HepG2 (cell line): ENCODE measurements at regions not wholly inside any gene's neighbourhood (a gene's known extent, or its start where the extent isn't known, plus 50 kb on each side); places are given as distances from the start of the nearest gene placed in this dataset.

ENCODE experiments used
- BCL6 ChIP-seq: IDR thresholded peaks from 2 replicates; pipeline ENCODE4 v1.6.1; 2016; ENCODE audit warnings: missing genetic modification reagents, missing compliant biosample characterization
- FOXA3 ChIP-seq: IDR thresholded peaks from 2 replicates; pipeline ENCODE4 v1.6.1; 2016; ENCODE audit warnings: missing genetic modification reagents, missing compliant biosample characterization
- GATAD2A ChIP-seq: IDR thresholded peaks from 2 replicates; pipeline ENCODE4 v1.6.1; 2016
- HDAC2 ChIP-seq: sonication (generic); formaldehyde crosslinking; IDR thresholded peaks from 2 replicates; pipeline ENCODE4 v1.4.0; 2020; ENCODE audit warnings: missing genetic modification reagents
- HNF4A ChIP-seq: sonication (generic); formaldehyde crosslinking; IDR thresholded peaks from 2 replicates; pipeline ENCODE4 v1.4.0; 2020; ENCODE audit warnings: missing genetic modification reagents
- IRF2 ChIP-seq: IDR thresholded peaks from 2 replicates; pipeline ENCODE4 v1.6.1; 2018; ENCODE audit warnings: missing genetic modification reagents, missing compliant biosample characterization
- MEF2D ChIP-seq: sonication (generic); formaldehyde crosslinking; IDR thresholded peaks from 2 replicates; pipeline ENCODE4 v1.5.1; 2020; ENCODE audit warnings: mild to moderate bottlenecking, missing genetic modification reagents
- NR2F6 ChIP-seq, 2 experiments: IDR thresholded peaks; 2 replicates each; pipeline ENCODE4 v1.6.1; 2016; ENCODE audit warnings: antibody characterized with exemption in 1 of 2, mild to moderate bottlenecking in 1 of 2
- SOX6 ChIP-seq, 2 experiments: fragments of 450-650 bp in 1 of 2; sonication (generic) in 1 of 2; formaldehyde crosslinking in 1 of 2; IDR thresholded peaks; 2 replicates each; pipeline versions ENCODE4 v1.4.0 to v1.6.1; 2017 to 2020; ENCODE audit warnings: antibody characterized with exemption in 1 of 2, mild to moderate bottlenecking in 1 of 2, missing genetic modification reagents in 1 of 2
- ZGPAT ChIP-seq: IDR thresholded peaks from 2 replicates; pipeline ENCODE4 v1.6.1; 2016; ENCODE audit warnings: mild to moderate bottlenecking
- ZNF512 ChIP-seq: sonication (generic); formaldehyde crosslinking; IDR thresholded peaks from 2 replicates; pipeline ENCODE4 v1.4.0; 2020; ENCODE audit warnings: mild to moderate bottlenecking, missing genetic modification reagents
- ZNF83 ChIP-seq: sonication (generic); formaldehyde crosslinking; IDR thresholded peaks from 2 replicates; pipeline ENCODE4 v1.4.0; 2020; ENCODE audit warnings: missing genetic modification reagents, mild to moderate bottlenecking, borderline replicate concordance
- ZXDC ChIP-seq: sonication (generic); formaldehyde crosslinking; IDR thresholded peaks from 2 replicates; pipeline ENCODE4 v1.5.0; 2020; ENCODE audit warnings: mild to moderate bottlenecking, missing genetic modification reagents
- TF ChIP-seq, protein P1 (sequence below): IDR thresholded peaks from 2 replicates; pipeline ENCODE4 v1.4.0; 2020; ENCODE audit warnings: mild to moderate bottlenecking, missing genetic modification reagents
- TF ChIP-seq, protein P2 (sequence below): sonication (generic); formaldehyde crosslinking; conservative IDR thresholded peaks from 2 replicates; pipeline ENCODE4 v1.4.0; 2020; ENCODE audit warnings: mild to moderate bottlenecking, missing genetic modification reagents, moderate library complexity

- TF ChIP-seq, protein P1, sequence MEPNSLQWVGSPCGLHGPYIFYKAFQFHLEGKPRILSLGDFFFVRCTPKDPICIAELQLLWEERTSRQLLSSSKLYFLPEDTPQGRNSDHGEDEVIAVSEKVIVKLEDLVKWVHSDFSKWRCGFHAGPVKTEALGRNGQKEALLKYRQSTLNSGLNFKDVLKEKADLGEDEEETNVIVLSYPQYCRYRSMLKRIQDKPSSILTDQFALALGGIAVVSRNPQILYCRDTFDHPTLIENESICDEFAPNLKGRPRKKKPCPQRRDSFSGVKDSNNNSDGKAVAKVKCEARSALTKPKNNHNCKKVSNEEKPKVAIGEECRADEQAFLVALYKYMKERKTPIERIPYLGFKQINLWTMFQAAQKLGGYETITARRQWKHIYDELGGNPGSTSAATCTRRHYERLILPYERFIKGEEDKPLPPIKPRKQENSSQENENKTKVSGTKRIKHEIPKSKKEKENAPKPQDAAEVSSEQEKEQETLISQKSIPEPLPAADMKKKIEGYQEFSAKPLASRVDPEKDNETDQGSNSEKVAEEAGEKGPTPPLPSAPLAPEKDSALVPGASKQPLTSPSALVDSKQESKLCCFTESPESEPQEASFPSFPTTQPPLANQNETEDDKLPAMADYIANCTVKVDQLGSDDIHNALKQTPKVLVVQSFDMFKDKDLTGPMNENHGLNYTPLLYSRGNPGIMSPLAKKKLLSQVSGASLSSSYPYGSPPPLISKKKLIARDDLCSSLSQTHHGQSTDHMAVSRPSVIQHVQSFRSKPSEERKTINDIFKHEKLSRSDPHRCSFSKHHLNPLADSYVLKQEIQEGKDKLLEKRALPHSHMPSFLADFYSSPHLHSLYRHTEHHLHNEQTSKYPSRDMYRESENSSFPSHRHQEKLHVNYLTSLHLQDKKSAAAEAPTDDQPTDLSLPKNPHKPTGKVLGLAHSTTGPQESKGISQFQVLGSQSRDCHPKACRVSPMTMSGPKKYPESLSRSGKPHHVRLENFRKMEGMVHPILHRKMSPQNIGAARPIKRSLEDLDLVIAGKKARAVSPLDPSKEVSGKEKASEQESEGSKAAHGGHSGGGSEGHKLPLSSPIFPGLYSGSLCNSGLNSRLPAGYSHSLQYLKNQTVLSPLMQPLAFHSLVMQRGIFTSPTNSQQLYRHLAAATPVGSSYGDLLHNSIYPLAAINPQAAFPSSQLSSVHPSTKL (CRISPR knock-in tag) = peak; percentile 68; the same call in 1 of the 2 replicates
- TF ChIP-seq ZNF83 (CRISPR knock-in tag) (no peak), HDAC2 (CRISPR knock-in tag) (0 out of 2 replicates have a peak, but pooled peaks have one; percentile 29), ZXDC (CRISPR knock-in tag) (no peak), BCL6 (peak; percentile 44; the same call in 1 of the 2 replicates), ZGPAT (0 out of 2 replicates have a peak, but pooled peaks have one; percentile 40), GATAD2A (CRISPR knock-in tag) (peak; percentile 65), SOX6 (IDR thresholded peaks at IDR 0.05) (no peak), SOX6 (CRISPR knock-in tag; IDR thresholded peaks at IDR 0.05) (peak; percentile 33; the same call in 1 of the 2 replicates), MEF2D (CRISPR knock-in tag) (no peak), HNF4A (CRISPR knock-in tag) (peak; percentile 49), FOXA3 (CRISPR knock-in tag) (peak; percentile 58), IRF2 (CRISPR knock-in tag) (no peak), ZNF512 (CRISPR knock-in tag) (no peak), NR2F6 (IDR thresholded peaks at IDR 0.05) (peak; percentile 34; the same call in 1 of the 2 replicates), NR2F6 (CRISPR knock-in tag; IDR thresholded peaks at IDR 0.05) (no peak)
- TF ChIP-seq, protein P2, sequence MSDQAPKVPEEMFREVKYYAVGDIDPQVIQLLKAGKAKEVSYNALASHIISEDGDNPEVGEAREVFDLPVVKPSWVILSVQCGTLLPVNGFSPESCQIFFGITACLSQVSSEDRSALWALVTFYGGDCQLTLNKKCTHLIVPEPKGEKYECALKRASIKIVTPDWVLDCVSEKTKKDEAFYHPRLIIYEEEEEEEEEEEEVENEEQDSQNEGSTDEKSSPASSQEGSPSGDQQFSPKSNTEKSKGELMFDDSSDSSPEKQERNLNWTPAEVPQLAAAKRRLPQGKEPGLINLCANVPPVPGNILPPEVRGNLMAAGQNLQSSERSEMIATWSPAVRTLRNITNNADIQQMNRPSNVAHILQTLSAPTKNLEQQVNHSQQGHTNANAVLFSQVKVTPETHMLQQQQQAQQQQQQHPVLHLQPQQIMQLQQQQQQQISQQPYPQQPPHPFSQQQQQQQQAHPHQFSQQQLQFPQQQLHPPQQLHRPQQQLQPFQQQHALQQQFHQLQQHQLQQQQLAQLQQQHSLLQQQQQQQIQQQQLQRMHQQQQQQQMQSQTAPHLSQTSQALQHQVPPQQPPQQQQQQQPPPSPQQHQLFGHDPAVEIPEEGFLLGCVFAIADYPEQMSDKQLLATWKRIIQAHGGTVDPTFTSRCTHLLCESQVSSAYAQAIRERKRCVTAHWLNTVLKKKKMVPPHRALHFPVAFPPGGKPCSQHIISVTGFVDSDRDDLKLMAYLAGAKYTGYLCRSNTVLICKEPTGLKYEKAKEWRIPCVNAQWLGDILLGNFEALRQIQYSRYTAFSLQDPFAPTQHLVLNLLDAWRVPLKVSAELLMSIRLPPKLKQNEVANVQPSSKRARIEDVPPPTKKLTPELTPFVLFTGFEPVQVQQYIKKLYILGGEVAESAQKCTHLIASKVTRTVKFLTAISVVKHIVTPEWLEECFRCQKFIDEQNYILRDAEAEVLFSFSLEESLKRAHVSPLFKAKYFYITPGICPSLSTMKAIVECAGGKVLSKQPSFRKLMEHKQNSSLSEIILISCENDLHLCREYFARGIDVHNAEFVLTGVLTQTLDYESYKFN (CRISPR knock-in tag) = peak; percentile 50
Measured at GRCh38 chr1:196007763-196008162, 600.5 kb downstream of the KCNT2 start (continued).
